A549 (cell line): ENCODE measurements at regions not wholly inside any gene's neighbourhood (a gene's known extent, or its start where the extent isn't known, plus 50 kb on each side); places are given as distances from the start of the nearest gene placed in this dataset.

Experiments used
- ATAC-seq, 2 experiments: fragments of 200-7000 bp in 1 of 2; fragments of >200 bp in 1 of 2; cut with Nextera tagmentation in 1 of 2; cut with Tn5 transposase in 1 of 2; 3 replicates each; pipeline versions ENCODE4 v1.8.0 to v1.9.1; 2018 to 2020; ENCODE audit warnings: mild to moderate bottlenecking in 1 of 2, moderate library complexity in 1 of 2
- CTCF ChIA-PET: fragments of 300-600 bp; sonication (Branson Sonifier 250); formaldehyde crosslinking; extraction: SDS; loops from one replicate; lab custom pipeline; 2021; ENCODE audit warnings: antibody characterized with exemption, inconsistent platforms; lab: Yijun Ruan, JAX
- POLR2A ChIA-PET: fragments of 350-600 bp; formaldehyde crosslinking; extraction: SDS; loops from one replicate; lab custom pipeline; 2021; ENCODE audit warnings: antibody characterized with exemption, inconsistent platforms; lab: Yijun Ruan, JAX
- DNase-seq, 2 experiments: peaks; one replicate each; pipeline versions ENCODE4 v3.0.0 to v3.0.0-alpha.2; 2011 to 2016; ENCODE audit warnings: low read depth in 1 of 2, low spot score in 1 of 2
- FAIRE-seq: peaks from 2 replicates; lab custom pipeline; 2011; peaks lifted over from hg19 to GRCh38; lab: Jason Lieb, UNC
- H3K27ac ChIP-seq, 2 experiments: fragments of >200 bp; sonication (Bioruptor Twin); formaldehyde crosslinking; 3 replicates each; pipeline ENCODE4 v1.5.1; 2016 to 2017
- H3K4me1 ChIP-seq: fragments of >200 bp; sonication (Bioruptor Twin); formaldehyde crosslinking; 3 replicates; pipeline ENCODE4 v1.6.1; 2016
- H3K4me2 ChIP-seq: fragments of >200 bp; sonication (Bioruptor Twin); formaldehyde crosslinking; 3 replicates; pipeline ENCODE4 v1.6.1; 2016
- H3K4me3 ChIP-seq: fragments of >200 bp; sonication (Bioruptor Twin); formaldehyde crosslinking; 3 replicates; pipeline ENCODE4 v1.5.1; 2016
- H3K9me3 ChIP-seq: fragments of >200 bp; sonication (Bioruptor Twin); formaldehyde crosslinking; 3 replicates; pipeline ENCODE4 v1.6.1; 2016
- ATOH8 ChIP-seq: fragments of 250-450 bp; sonication (Bioruptor Pico); IDR thresholded peaks from 2 replicates; pipeline ENCODE4 v1.5.0; 2020; ENCODE audit warnings: low read depth, mild to moderate bottlenecking, moderate library complexity
- CBX2 ChIP-seq: fragments of 200-600 bp; sonication (generic); IDR thresholded peaks from 2 replicates; pipeline ENCODE4 v1.6.1; 2016; ENCODE audit warnings: low read depth, mild to moderate bottlenecking, borderline replicate concordance
- CEBPB ChIP-seq, 2 experiments: fragments of >200 bp in 1 of 2; sonication (Bioruptor Twin) in 1 of 2; formaldehyde crosslinking in 1 of 2; IDR thresholded peaks; 2 replicates each; pipeline ENCODE4 v1.6.1; 2012 to 2016
- E2F6 ChIP-seq: IDR thresholded peaks from 2 replicates; pipeline ENCODE4 v1.6.1; 2012; ENCODE audit warnings: low read depth, borderline replicate concordance
- EP300 ChIP-seq, 2 experiments: fragments of >200 bp; sonication (Bioruptor Twin); formaldehyde crosslinking; IDR thresholded peaks; 2 replicates in 1 of 2; 3 replicates in 1 of 2; pipeline ENCODE4 v1.6.1; 2016 to 2017
- FOSL2 ChIP-seq, 2 experiments: fragments of 450-650 bp in 1 of 2; fragments of >200 bp in 1 of 2; sonication (Bioruptor Twin) in 1 of 2; formaldehyde crosslinking; IDR thresholded peaks; 2 replicates each; pipeline versions ENCODE4 v1.5.0 to v1.6.1; 2016 to 2020; ENCODE audit warnings: mild to moderate bottlenecking in 1 of 2, moderate library complexity in 1 of 2
- HOXB5 ChIP-seq: fragments of 250-450 bp; sonication (Bioruptor Pico); IDR thresholded peaks from 2 replicates; pipeline ENCODE4 v1.5.0; 2020; ENCODE audit warnings: mild to moderate bottlenecking, moderate library complexity
- JUN ChIP-seq, 2 experiments: fragments of >200 bp; sonication (Bioruptor Twin); formaldehyde crosslinking; IDR thresholded peaks; 2 replicates in 1 of 2; 3 replicates in 1 of 2; pipeline ENCODE4 v1.6.1; 2016 to 2017
- MAFK ChIP-seq: fragments of 450-650 bp; IDR thresholded peaks from 2 replicates; pipeline ENCODE4 v1.6.1; 2014; ENCODE audit not compliant: partially characterized antibody
- RARB ChIP-seq: fragments of 250-450 bp; sonication (Bioruptor Pico); IDR thresholded peaks from 2 replicates; pipeline ENCODE4 v1.8.0; 2021; ENCODE audit warnings: mild to moderate bottlenecking, moderate library complexity
- RCOR1 ChIP-seq: fragments of 150-350 bp; IDR thresholded peaks from 2 replicates; pipeline ENCODE4 v1.6.1; 2014; ENCODE audit warnings: antibody characterized with exemption, low read length, low read depth
- RNF2 ChIP-seq: fragments of 200-600 bp; sonication (generic); IDR thresholded peaks from 2 replicates; pipeline ENCODE4 v1.6.1; 2016; ENCODE audit warnings: low read depth, mild to moderate bottlenecking, antibody characterized with exemption, moderate library complexity, borderline replicate concordance
- SMC3 ChIP-seq: fragments of >200 bp; sonication (Bioruptor Twin); formaldehyde crosslinking; IDR thresholded peaks from 3 replicates; pipeline ENCODE4 v1.6.1; 2018; ENCODE audit warnings: inconsistent platforms
- ZC3H11A ChIP-seq: fragments of 450-650 bp; IDR thresholded peaks from 2 replicates; pipeline ENCODE4 v1.6.1; 2014; ENCODE audit warnings: antibody characterized with exemption, mild to moderate bottlenecking
- ZNF302 ChIP-seq: fragments of 250-450 bp; sonication (Bioruptor Pico); IDR thresholded peaks from 2 replicates; pipeline ENCODE4 v1.9.0; 2021; ENCODE audit warnings: inconsistent platforms, mild to moderate bottlenecking, moderate library complexity
- WGBS: methylation state at CpG from one replicate; pipeline ENCODE4 v1.1.6; 2017; ENCODE audit errors: missing lambda C conversion rate; 5-methylcytosine and 5-hydroxymethylcytosine counted together
- TF ChIP-seq, protein P1 (sequence below): IDR thresholded peaks from 2 replicates; pipeline ENCODE4 v1.6.1; 2012
- TF ChIP-seq, protein P2 (sequence below): fragments of 150-350 bp; IDR thresholded peaks from 2 replicates; pipeline ENCODE4 v1.6.1; 2014; ENCODE audit warnings: low read depth, mild to moderate bottlenecking, low read length
- TF ChIP-seq, protein P3 (sequence below): fragments of 200-600 bp; sonication (generic); IDR thresholded peaks from 2 replicates; pipeline ENCODE4 v1.6.1; 2016; ENCODE audit warnings: antibody characterized with exemption, mild to moderate bottlenecking, moderate library complexity
- TF ChIP-seq, protein P4 (sequence below): fragments of 250-450 bp; sonication (Bioruptor Pico); IDR thresholded peaks from 2 replicates; pipeline ENCODE4 v1.5.0; 2021; ENCODE audit warnings: mild to moderate bottlenecking, moderate library complexity, borderline replicate concordance

DNA sequence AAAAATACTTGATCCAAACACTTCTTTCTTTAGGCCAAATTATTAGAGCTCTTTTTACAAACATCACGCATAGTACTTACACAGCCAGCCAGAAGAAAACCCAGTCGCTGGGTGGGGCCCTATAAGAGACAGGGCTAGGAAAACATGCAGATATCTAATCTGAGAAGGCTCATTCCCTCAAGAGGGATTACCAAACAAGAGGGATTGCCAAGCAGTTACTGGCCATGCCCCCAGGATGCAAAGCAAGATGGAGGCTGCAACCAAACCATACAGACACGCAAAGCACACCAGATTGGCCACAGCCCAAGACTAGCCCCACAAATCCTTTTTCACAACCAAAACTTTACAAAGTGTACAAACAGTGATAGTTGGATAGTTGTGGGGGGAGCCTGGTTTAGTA, 1235.4 kb upstream of the GJE1 start (continued):
- no peak for TF ChIP-seq ATOH8 (CRISPR knock-in tag)
- no peak for TF ChIP-seq HOXB5 (CRISPR knock-in tag)
- TF ChIP-seq, protein P1, sequence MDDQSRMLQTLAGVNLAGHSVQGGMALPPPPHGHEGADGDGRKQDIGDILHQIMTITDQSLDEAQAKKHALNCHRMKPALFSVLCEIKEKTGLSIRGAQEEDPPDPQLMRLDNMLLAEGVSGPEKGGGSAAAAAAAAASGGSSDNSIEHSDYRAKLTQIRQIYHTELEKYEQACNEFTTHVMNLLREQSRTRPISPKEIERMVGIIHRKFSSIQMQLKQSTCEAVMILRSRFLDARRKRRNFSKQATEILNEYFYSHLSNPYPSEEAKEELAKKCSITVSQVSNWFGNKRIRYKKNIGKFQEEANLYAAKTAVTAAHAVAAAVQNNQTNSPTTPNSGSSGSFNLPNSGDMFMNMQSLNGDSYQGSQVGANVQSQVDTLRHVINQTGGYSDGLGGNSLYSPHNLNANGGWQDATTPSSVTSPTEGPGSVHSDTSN: no peak
- no peak for TF ChIP-seq ZC3H11A
- TF ChIP-seq, protein P2, sequence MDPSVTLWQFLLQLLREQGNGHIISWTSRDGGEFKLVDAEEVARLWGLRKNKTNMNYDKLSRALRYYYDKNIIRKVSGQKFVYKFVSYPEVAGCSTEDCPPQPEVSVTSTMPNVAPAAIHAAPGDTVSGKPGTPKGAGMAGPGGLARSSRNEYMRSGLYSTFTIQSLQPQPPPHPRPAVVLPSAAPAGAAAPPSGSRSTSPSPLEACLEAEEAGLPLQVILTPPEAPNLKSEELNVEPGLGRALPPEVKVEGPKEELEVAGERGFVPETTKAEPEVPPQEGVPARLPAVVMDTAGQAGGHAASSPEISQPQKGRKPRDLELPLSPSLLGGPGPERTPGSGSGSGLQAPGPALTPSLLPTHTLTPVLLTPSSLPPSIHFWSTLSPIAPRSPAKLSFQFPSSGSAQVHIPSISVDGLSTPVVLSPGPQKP: no peak
- no peak for TF ChIP-seq SMC3
- TF ChIP-seq RARB: no peak
- no peak for TF ChIP-seq CEBPB (IDR thresholded peaks at IDR 0.05)
- no peak for TF ChIP-seq FOSL2 (IDR thresholded peaks at IDR 0.05)
- no peak for TF ChIP-seq FOSL2 (CRISPR knock-in tag; IDR thresholded peaks at IDR 0.05)

DNA sequence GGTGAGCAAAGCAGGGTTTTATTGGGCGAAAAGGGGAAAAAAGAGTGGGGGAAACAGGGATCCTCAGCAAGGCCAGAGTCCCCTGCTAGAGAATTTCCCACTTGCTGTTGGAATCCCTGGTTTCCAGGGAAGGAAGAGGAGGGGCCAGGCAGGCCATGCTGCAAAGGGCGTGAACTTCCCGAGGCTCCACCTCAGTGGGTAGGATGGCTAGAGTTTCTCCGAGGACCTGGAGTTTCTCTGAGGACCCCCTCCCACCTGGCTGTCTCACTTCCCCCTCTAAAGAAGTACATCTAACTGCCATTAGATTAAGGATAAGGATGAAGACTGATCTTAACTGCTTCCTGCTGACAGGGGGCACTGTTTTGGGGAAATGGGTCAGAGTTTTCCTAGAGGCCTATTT, 1239.3 kb upstream of the GJE1 start:
- Histone ChIP-seq H3K4me2 (no peak overlapping the region), H3K9me3 (no peaks in the 10 kb centered on the region), H3K4me3 (no peak overlapping the region), H3K27ac (no peak overlapping the region), H3K4me1 (no peaks in the 10 kb centered on the region)
- FAIRE-seq (no peak), DNase-seq (no peak), ATAC-seq (no peak)
- ChIA-PET POLR2A (no interaction called here), CTCF (no interaction called here)
- WGBS: 61% methylated on average over 4 of the region's 4 CpGs
- TF ChIP-seq RNF2 (no peak), RCOR1 (no peak), E2F6 (no peak), MAFK (no peak), ZNF302 (CRISPR knock-in tag) (no peak), JUN (IDR thresholded peaks at IDR 0.05) (no peak), EP300 (IDR thresholded peaks at IDR 0.05) (no peak), CBX2 (no peak)
- TF ChIP-seq, protein P3, sequence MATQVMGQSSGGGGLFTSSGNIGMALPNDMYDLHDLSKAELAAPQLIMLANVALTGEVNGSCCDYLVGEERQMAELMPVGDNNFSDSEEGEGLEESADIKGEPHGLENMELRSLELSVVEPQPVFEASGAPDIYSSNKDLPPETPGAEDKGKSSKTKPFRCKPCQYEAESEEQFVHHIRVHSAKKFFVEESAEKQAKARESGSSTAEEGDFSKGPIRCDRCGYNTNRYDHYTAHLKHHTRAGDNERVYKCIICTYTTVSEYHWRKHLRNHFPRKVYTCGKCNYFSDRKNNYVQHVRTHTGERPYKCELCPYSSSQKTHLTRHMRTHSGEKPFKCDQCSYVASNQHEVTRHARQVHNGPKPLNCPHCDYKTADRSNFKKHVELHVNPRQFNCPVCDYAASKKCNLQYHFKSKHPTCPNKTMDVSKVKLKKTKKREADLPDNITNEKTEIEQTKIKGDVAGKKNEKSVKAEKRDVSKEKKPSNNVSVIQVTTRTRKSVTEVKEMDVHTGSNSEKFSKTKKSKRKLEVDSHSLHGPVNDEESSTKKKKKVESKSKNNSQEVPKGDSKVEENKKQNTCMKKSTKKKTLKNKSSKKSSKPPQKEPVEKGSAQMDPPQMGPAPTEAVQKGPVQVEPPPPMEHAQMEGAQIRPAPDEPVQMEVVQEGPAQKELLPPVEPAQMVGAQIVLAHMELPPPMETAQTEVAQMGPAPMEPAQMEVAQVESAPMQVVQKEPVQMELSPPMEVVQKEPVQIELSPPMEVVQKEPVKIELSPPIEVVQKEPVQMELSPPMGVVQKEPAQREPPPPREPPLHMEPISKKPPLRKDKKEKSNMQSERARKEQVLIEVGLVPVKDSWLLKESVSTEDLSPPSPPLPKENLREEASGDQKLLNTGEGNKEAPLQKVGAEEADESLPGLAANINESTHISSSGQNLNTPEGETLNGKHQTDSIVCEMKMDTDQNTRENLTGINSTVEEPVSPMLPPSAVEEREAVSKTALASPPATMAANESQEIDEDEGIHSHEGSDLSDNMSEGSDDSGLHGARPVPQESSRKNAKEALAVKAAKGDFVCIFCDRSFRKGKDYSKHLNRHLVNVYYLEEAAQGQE: no peak
- TF ChIP-seq, protein P4, sequence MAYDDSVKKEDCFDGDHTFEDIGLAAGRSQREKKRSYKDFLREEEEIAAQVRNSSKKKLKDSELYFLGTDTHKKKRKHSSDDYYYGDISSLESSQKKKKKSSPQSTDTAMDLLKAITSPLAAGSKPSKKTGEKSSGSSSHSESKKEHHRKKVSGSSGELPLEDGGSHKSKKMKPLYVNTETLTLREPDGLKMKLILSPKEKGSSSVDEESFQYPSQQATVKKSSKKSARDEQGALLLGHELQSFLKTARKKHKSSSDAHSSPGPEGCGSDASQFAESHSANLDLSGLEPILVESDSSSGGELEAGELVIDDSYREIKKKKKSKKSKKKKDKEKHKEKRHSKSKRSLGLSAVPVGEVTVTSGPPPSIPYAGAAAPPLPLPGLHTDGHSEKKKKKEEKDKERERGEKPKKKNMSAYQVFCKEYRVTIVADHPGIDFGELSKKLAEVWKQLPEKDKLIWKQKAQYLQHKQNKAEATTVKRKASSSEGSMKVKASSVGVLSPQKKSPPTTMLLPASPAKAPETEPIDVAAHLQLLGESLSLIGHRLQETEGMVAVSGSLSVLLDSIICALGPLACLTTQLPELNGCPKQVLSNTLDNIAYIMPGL (CRISPR knock-in tag): no peak
